H9 (cell line): ENCODE measurements at regions not wholly inside any gene's neighbourhood (a gene's known extent, or its start where the extent isn't known, plus 50 kb on each side); places are given as distances from the start of the nearest gene placed in this dataset.

ENCODE experiments used
- DNase-seq: peaks from one replicate; pipeline ENCODE4 v3.0.0-alpha.2; 2017
- H2AFZ ChIP-seq: one replicate; pipeline ENCODE4 v1.6.1; 2013; ENCODE audit warnings: mild to moderate bottlenecking, low read length, control low read depth, moderate library complexity
- H2AK5ac ChIP-seq: 2 replicates; pipeline ENCODE4 v1.6.1; 2013; ENCODE audit warnings: low read length, control low read depth, mixed read lengths; ENCODE audit not compliant: insufficient read length
- H2BK120ac ChIP-seq: one replicate; pipeline ENCODE4 v1.6.1; 2013; ENCODE audit warnings: low read depth, mild to moderate bottlenecking, low read length, control low read depth, inconsistent platforms; ENCODE audit not compliant: poor library complexity, severe bottlenecking
- H2BK12ac ChIP-seq: 2 replicates; pipeline ENCODE4 v1.6.1; 2013; ENCODE audit warnings: low read length, control low read depth, mixed read lengths, low read depth; ENCODE audit not compliant: insufficient read length
- H2BK15ac ChIP-seq: 2 replicates; pipeline ENCODE4 v1.6.1; 2013; ENCODE audit warnings: low read depth, low read length, control low read depth
- H2BK20ac ChIP-seq: one replicate; pipeline ENCODE4 v1.6.1; 2013; ENCODE audit warnings: low read depth, mild to moderate bottlenecking, low read length, control low read depth, inconsistent platforms; ENCODE audit not compliant: poor library complexity, severe bottlenecking
- H2BK5ac ChIP-seq: 2 replicates; pipeline ENCODE4 v1.6.1; 2013; ENCODE audit warnings: low read length, control low read depth, mixed read lengths; ENCODE audit not compliant: insufficient read length
- H3K14ac ChIP-seq: 2 replicates; pipeline ENCODE4 v1.6.1; 2013; ENCODE audit warnings: low read length, control low read depth; ENCODE audit not compliant: insufficient read depth
- H3K18ac ChIP-seq: 2 replicates; pipeline ENCODE4 v1.6.1; 2013; ENCODE audit warnings: low read depth, mild to moderate bottlenecking, mixed read lengths, low read length, control low read depth; ENCODE audit not compliant: insufficient read length
- H3K23ac ChIP-seq: 2 replicates; pipeline ENCODE4 v1.6.1; 2013; ENCODE audit warnings: low read length, control low read depth, mixed read lengths, low read depth; ENCODE audit not compliant: insufficient read length
- H3K23me2 ChIP-seq: 2 replicates; pipeline ENCODE4 v1.6.1; 2013; ENCODE audit warnings: low read depth, mild to moderate bottlenecking, mixed read lengths, low read length, control low read depth; ENCODE audit not compliant: insufficient read length, poor library complexity, severe bottlenecking
- H3K27ac ChIP-seq: 2 replicates; pipeline ENCODE4 v1.5.1; 2013; ENCODE audit warnings: low read length, control low read depth, mixed read lengths, low read depth; ENCODE audit not compliant: insufficient read length
- H3K27me3 ChIP-seq: 2 replicates; pipeline ENCODE4 v1.6.1; 2013; ENCODE audit warnings: low read length, control low read depth, inconsistent platforms; ENCODE audit not compliant: insufficient read depth
- H3K4ac ChIP-seq: 2 replicates; pipeline ENCODE4 v1.6.1; 2013; ENCODE audit warnings: low read depth, mild to moderate bottlenecking, control low read depth, inconsistent platforms, low read length, moderate library complexity
- H3K4me1 ChIP-seq: 2 replicates; pipeline ENCODE4 v1.6.1; 2013; ENCODE audit warnings: low read length, control low read depth, inconsistent platforms; ENCODE audit not compliant: insufficient read depth
- H3K4me2 ChIP-seq: 2 replicates; pipeline ENCODE4 v1.6.1; 2013; ENCODE audit warnings: low read length, control low read depth, mixed read lengths; ENCODE audit not compliant: insufficient read length, insufficient read depth
- H3K56ac ChIP-seq: 2 replicates; pipeline ENCODE4 v1.6.1; 2013; ENCODE audit warnings: low read depth, mild to moderate bottlenecking, mixed read lengths, low read length, control low read depth; ENCODE audit not compliant: insufficient read length
- H3K79me1 ChIP-seq: 2 replicates; pipeline ENCODE4 v1.6.1; 2013; ENCODE audit warnings: low read depth, mild to moderate bottlenecking, moderate library complexity, low read length, control low read depth, inconsistent platforms; ENCODE audit not compliant: insufficient read depth, poor library complexity, severe bottlenecking
- H3K79me2 ChIP-seq: 2 replicates; pipeline ENCODE4 v1.6.1; 2013; ENCODE audit warnings: low read length, control low read depth, inconsistent platforms; ENCODE audit not compliant: insufficient read depth
- H3K9ac ChIP-seq: 2 replicates; pipeline ENCODE4 v1.6.1; 2013; ENCODE audit warnings: low read length, control low read depth, mixed read lengths; ENCODE audit not compliant: insufficient read length; ENCODE audit errors: extremely low read depth
- H3K9me3 ChIP-seq: one replicate; pipeline ENCODE4 v1.6.1; 2013; ENCODE audit warnings: low read depth, low read length, inconsistent platforms; ENCODE audit not compliant: control insufficient read depth
- H3T11ph ChIP-seq: one replicate; pipeline ENCODE4 v1.6.1; 2013; ENCODE audit warnings: mild to moderate bottlenecking, low read length, control low read depth, inconsistent platforms
- H4K20me1 ChIP-seq: one replicate; pipeline ENCODE4 v1.6.1; 2013; ENCODE audit not compliant: control insufficient read depth, insufficient read length, insufficient read depth
- H4K5ac ChIP-seq: 2 replicates; pipeline ENCODE4 v1.6.1; 2013; ENCODE audit warnings: low read depth, mild to moderate bottlenecking, mixed read lengths, low read length, control low read depth; ENCODE audit not compliant: insufficient read length
- H4K8ac ChIP-seq: replicated peaks from 2 replicates; pipeline ENCODE4 v1.6.1; 2013; ENCODE audit warnings: low read length, control low read depth, mixed read lengths, low read depth; ENCODE audit not compliant: insufficient read length
- H4K91ac ChIP-seq: 2 replicates; pipeline ENCODE4 v1.6.1; 2013; ENCODE audit warnings: low read depth, mild to moderate bottlenecking, moderate library complexity, mixed read lengths, low read length, control low read depth; ENCODE audit not compliant: insufficient read length
- H3K27ac Mint-ChIP-seq, 3 experiments: 2 replicates in 2 of 3; 3 replicates in 1 of 3; pipeline ENCODE4 v1.8.0; 2020 to 2021; ENCODE audit warnings: mixed read lengths in 3 of 3, mild to moderate bottlenecking in 1 of 3, moderate library complexity in 1 of 3
- H3K27me3 Mint-ChIP-seq: 2 replicates; pipeline ENCODE4 v1.8.0; 2021; ENCODE audit warnings: low read depth, mild to moderate bottlenecking, moderate library complexity, mixed read lengths
- H3K36me3 Mint-ChIP-seq, 3 experiments: 2 replicates in 2 of 3; 3 replicates in 1 of 3; pipeline ENCODE4 v1.8.0; 2020 to 2021; ENCODE audit warnings: low read depth in 3 of 3, mixed read lengths in 3 of 3; ENCODE audit not compliant: insufficient read depth in 1 of 3
- H3K4me1 Mint-ChIP-seq, 2 experiments: 2 replicates each; pipeline ENCODE4 v1.8.0; 2020; ENCODE audit warnings: mixed read lengths in 2 of 2
- H3K4me3 Mint-ChIP-seq, 2 experiments: 2 replicates in 1 of 2; 3 replicates in 1 of 2; pipeline ENCODE4 v1.8.0; 2020 to 2021; ENCODE audit warnings: mild to moderate bottlenecking in 2 of 2, mixed read lengths in 2 of 2, moderate library complexity in 1 of 2
- H3K9me3 Mint-ChIP-seq, 2 experiments: 2 replicates in 1 of 2; 3 replicates in 1 of 2; pipeline ENCODE4 v1.8.0; 2020; ENCODE audit warnings: mild to moderate bottlenecking in 2 of 2, mixed read lengths in 2 of 2, moderate library complexity in 1 of 2
- WGBS: extraction: QIAGEN DNeasy Blood & Tissue Kit; methylation state at CpG from one replicate; pipeline ENCODE4 v1.1.7; 2013; ENCODE audit warnings: missing lambda C conversion rate, low lambda C conversion rate, mixed read lengths; ENCODE audit not compliant: insufficient read length; ENCODE audit errors: extremely low coverage; 5-methylcytosine and 5-hydroxymethylcytosine counted together
- TF ChIP-seq, protein P1 (sequence below): fragments of 200-600 bp; sonication (generic); conservative IDR thresholded peaks from 3 replicates; pipeline ENCODE4 v1.8.0; 2021; ENCODE audit warnings: antibody characterized with exemption, mild to moderate bottlenecking

DNA sequence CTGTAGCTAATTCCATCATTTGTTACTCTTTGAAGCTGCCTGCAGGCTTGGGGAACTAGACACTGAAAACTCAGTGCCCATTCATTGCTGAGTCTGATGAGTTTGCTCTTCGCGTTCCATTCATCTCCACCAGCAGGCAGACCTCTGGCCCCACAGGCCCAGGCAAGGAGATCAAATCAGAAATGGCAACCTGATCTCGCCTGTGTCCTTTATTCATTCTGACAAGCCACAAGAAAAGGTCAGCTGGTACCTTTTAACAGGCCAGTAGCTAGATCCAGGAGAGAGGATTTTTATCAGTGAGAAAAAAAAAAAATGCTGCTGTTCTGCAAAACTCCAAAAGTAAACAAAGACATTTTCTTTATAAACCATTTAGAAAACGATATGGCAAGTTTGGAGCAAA lies 742.5 kb downstream of the ETS1 start:
- Histone ChIP-seq H2BK12ac (no peak overlapping the region), H3K4me1 (peaks cover 3% of the 10 kb centered on the region; the same call in 1 of the 2 replicates), H3K4me2 (no peak overlapping the region), H3K9me3 (no peaks in the 10 kb centered on the region), H3K79me2 (no peaks in the 10 kb centered on the region; the same call in 1 of the 2 replicates), H2BK120ac (no peak overlapping the region), H3K14ac (no peak overlapping the region), H3T11ph (no peak overlapping the region), H2BK5ac (no peak overlapping the region), H4K5ac (no peak overlapping the region), H3K56ac (no peak overlapping the region), H2AFZ (no peak overlapping the region), H3K79me1 (no peaks in the 10 kb centered on the region), H3K4ac (no peak overlapping the region), H3K18ac (no peak overlapping the region), H2BK20ac (no peak overlapping the region), H3K9ac (no peak overlapping the region), H4K20me1 (no peaks in the 10 kb centered on the region), H2BK15ac (no peak overlapping the region), H4K91ac (no peak overlapping the region), H2AK5ac (no peak overlapping the region), H3K27me3 (no peaks in the 10 kb centered on the region), H3K23me2 (no peaks in the 10 kb centered on the region), H3K23ac (no peak overlapping the region), H3K27ac (no peak overlapping the region), H4K8ac (no peak overlapping the region)
- H3K36me3 Mint-ChIP-seq = no peaks in the 10 kb centered on the region
- WGBS = no CpG with 5 or more reads among the region's 4 CpGs
- H3K4me1 Mint-ChIP-seq = peaks cover 7 to 11% of the 10 kb centered on the region in 2 experiments
- no peak overlapping the region for H3K27ac Mint-ChIP-seq
- no peaks in the 10 kb centered on the region for H3K9me3 Mint-ChIP-seq
- no peak overlapping the region for H3K4me3 Mint-ChIP-seq
- TF ChIP-seq, protein P1, sequence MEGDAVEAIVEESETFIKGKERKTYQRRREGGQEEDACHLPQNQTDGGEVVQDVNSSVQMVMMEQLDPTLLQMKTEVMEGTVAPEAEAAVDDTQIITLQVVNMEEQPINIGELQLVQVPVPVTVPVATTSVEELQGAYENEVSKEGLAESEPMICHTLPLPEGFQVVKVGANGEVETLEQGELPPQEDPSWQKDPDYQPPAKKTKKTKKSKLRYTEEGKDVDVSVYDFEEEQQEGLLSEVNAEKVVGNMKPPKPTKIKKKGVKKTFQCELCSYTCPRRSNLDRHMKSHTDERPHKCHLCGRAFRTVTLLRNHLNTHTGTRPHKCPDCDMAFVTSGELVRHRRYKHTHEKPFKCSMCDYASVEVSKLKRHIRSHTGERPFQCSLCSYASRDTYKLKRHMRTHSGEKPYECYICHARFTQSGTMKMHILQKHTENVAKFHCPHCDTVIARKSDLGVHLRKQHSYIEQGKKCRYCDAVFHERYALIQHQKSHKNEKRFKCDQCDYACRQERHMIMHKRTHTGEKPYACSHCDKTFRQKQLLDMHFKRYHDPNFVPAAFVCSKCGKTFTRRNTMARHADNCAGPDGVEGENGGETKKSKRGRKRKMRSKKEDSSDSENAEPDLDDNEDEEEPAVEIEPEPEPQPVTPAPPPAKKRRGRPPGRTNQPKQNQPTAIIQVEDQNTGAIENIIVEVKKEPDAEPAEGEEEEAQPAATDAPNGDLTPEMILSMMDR = no peak
- H3K27me3 Mint-ChIP-seq = no peaks in the 10 kb centered on the region
- DNase-seq = no peak
